Inferior parietal cortex (tissue), 1 donor: ENCODE measurements at regions not wholly inside any gene's neighbourhood (a gene's known extent, or its start where the extent isn't known, plus 50 kb on each side); places are given as distances from the start of the nearest gene placed in this dataset.
"Not testable (repeated sequence)": the region's sequence is repeated elsewhere in the genome, so short reads cannot be mapped to it uniquely, and the experiment has no call there.

ENCODE experiments used
- DNase-seq: peaks from one replicate; pipeline ENCODE4 v3.0.0-alpha.2; 2016; ENCODE audit errors: extremely low spot score

DNA sequence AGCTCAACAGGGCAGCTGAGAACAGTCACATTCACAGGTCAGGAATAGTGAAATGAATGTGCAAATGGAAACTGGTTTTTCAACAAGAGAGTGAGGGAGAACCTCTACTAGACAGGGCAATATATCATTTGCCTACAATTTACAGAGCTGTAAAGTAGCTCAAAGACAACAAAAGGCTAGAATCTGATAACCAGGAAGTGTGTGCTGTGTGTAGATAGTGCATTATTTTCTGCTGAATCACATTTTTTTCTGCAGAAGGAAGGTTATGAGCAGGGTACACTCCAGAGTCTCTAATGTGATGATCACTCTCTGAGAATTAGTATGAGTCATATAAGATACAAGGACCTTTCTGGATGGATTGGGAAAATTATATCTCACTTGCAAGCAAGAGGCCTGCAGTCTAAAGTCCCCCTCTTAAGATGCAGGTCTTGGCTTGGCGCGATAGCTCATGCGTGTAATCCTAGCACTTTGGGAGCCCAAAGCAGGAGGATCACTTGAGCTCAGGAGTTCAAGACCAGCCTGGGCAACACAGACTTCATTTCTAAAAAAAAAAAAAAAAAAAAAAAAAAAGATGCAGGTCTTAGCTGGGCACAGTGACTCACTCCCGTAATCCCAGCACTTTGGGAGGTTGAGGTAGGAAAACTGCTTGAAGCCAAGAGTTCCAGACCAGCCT, 59.9 kb upstream of the COBL start:
- DNase-seq: no peak

DNA sequence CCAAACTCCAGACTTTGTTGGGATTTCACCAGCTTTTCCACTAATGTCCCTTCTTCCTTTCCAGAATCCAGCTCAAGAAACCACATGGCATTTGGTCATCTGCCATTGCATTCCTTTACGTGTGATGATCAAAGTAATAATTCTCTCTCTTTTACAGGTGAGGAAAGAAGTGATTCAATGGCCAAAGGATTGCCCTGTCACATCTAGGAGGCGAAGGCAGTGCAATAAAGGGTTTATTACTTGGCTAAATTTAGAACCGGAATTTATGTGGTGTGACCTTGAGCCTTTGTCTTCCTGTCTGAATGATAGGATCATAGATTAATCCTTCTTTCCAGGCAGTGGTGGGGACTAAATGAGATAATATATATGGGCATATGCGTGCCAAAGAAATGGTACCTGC, 58.3 kb upstream of the COBL start:
- no peak for DNase-seq

- not testable (repeated sequence) for DNase-seq
Measured at GRCh38 chr7:51373607-51374006, 57.0 kb upstream of the COBL start.

DNA sequence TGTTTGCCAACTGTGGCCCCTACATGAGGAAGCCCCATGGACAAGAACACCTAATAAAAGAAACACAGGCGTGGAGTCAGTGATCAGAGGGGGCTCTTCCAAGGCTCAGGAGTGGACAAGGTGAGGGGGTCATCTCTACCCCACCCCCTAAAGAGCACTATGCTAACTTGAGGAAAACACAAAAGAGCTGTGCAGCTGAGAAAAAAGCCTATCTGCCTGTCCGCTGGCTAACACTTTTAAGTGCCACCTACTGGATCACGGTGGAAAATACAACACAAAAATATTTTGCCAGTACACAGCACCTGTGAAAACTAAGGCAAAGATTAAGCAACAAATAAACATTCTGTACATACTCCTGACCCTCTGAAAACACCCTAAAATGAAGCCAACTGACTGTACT, 53.1 kb upstream of the COBL start:
- peak; percentile 49 for DNase-seq

DNA sequence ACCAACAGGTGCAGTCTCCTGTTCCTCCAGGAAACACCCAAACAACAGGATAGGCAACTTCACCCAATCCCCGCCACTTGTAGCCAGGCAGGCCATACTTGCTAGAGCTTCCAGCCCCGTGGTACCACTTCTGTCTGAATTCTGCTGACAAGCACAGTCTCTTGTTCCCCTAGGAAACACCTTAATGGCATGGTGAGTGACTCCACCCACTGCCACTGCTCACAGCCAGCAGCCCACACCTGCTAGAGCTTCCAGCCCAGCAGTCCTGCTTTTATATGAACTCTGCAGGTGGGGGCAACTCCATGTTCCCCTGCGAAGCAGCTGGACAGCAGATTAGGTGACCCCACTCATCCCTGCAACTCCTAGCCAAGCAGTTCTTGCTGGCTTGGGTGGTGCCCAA, 52.6 kb upstream of the COBL start:
- DNase-seq: not testable (repeated sequence)

DNA sequence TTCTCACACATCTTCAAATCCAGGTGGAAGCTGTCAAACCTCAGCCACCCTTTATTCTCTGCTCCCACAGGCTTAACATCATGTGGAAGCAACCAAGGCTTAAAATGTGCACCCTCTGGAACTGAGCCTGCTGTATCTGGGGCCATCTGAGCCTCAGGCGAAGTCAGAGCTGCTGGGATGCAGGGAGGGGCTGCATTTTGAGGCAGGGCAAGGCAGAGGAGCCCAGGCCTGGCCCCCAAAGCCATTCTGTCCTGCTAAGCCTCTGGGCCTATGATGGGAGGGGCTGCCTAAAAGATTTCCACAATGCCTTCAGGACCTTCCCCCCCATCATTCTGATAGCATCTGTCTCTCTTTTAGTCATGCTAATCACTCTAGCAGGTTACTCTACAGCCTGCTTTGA, 51.7 kb upstream of the COBL start:
- no peak for DNase-seq

DNA sequence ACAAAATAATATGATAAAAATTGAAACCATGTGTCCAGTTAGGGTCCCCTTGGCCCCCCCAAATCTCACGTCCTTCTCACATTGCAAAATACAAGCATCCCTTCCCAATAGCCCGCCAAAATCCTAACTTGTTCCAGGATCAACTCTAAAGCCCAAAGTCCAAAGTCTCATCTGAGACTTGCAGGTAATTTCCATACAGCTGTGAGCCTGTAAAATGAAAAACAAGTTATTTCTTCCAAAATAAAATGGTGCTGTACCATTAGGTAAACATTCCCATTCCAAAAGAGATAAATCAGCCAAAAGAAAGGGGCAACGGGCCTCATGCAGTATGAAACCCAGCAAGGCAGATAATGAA, 51.0 kb upstream of the COBL start:
- DNase-seq: no peak

- DNase-seq: peak; percentile 85
Measured at GRCh38 chr7:51366930-51367613, 50.5 kb upstream of the COBL start.
